Stimulated activated CD8-positive, alpha-beta memory T cell treated with anti-CD3 and anti-CD28 coated beads, Interleukin-4, amount 100 ng/mL, for 48 hours (primary cell): ENCODE measurements at regions not wholly inside any gene's neighbourhood (a gene's known extent, or its start where the extent isn't known, plus 50 kb on each side); places are given as distances from the start of the nearest gene placed in this dataset.
A peak's percentile ranks its signal among the peaks of the same experiment; 100 is the strongest.

Experiments
- DNase-seq: peaks from one replicate; pipeline ENCODE4 v3.0.0-alpha.2; 2020

DNA sequence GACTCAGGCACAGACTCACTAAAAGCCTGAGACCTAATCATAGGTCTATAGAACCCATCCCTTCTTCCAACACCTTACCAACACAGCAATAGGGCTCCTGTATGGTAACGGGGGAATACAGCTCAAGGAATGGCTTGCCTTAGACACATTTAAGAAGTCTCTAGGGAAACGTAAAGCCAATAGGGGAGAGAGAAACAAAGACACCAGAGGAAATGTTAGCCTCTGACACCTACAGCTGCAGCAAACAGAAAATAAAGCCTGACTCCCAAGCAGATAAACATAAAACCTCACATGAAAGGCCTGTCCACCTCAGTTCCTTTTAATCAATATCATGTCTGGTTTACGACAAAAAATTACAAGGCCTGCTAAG is 51.1 kb upstream of the NCOA1 start:
- DNase-seq, result no peak

DNA sequence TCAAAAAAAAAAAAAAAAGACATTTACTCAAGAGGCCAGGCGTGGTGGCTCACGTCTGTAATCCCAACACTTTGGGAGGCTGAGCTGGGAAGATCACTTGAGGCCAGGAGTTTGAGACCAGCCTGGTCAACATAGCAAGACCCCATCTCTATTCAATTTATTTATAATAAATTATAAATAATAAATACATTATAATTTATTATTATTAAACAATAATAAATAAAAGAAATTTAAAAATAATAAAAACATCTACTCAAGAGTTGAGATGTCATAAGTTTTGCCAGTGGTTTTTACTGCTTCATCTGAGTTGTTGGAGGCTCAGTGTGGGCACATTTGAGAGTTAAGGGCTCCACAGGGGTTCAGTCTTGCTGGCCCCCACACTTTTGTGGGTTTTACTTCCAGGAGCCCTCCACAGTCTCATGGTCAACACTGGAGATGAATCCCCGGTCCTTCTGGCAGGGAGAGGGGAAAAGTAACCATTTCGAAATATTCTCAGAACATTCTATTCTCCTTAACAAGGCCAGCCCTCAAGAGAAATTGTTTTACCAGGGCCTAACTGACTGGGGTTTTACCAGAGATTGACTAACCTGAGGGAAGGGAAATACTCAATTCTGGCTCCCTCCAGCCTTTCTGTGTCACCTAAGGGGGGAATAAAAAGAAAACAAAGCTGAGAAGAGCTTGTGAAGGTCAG is 51.6 kb upstream of the NCOA1 start:
- no peak for DNase-seq

DNA sequence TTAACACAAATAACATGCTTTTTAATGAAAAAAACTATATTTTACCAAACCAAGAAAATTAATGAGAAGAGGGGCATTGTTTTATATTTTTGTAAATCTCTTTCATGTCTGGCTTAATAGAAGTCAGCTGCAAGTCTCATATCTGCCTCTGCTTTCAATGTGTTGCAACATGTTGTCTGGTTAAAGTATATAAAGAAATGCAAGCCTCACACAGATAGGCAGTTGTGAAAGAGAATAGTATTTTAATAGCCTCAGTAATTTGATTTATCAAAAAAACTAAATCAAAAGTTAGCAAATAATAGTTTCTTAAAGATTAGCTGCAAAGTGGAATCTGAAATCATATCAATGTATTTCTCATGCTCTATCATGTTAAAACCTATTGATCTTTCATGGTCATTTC is 52.9 kb upstream of the NCOA1 start:
- DNase-seq, result no peak

DNA sequence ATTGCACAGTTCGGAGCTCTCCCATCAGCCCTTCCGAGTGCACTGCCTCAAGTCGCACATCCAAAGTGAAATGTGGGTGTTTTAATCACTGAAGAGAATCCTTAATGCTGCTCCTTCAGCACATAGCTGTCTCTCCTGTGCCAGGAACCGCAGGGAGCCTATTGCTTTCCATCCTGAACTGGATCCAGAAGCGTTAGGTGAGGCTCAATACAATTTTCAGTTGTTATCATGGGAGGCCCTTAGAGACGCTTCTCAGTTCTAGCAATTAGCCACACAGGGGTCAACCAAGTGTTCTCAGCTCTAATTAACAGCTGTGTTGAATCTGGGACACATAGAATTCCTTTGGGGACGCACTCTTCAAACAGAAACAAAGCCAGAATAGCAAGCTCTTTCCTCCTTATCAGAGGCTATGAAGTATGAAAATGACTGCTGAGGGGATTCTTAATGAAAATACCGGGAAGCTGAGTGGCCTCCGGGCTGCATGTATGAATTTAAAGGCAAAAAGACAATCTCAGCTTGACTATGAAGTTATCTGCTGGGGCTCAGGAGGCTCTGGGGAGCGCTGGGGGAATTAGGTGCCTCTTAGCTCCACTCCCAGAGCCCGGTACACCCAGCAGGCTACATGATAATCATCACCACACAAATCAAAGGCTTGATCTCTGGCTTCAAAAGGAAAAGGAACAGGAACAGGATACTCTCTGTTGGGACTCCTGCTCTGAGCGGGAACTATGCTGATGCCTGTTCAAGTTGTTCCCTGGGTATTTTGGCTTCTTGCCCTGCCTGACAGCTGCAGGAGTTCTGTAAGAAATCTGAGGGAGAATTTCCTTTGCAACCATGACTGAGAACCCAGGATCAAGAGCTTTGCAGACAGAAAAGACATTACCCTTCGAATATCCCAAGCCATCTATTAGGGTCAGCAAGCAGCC is 55.4 kb upstream of the NCOA1 start:
- DNase-seq, result no peak

DNA sequence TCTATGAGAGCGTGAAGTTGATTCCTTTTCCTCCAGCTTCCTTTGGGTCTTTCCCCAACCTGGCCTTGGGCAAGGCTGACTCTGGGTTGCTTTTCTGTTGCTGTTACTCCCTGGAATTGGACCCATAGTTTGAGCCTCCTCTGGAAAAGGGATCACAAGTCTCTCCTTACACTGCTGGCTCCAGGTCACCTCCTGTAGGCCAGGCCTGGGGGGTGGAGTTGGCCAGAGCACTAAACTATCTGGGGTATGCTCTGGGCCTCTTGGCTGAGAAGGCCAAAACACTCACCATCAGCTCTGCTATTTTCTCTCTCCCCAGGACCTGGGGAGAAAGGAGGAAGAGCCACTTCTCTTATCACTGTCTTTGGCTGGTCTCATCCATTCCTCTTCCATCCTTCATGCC is 56.5 kb upstream of the NCOA1 start:
- no peak for DNase-seq

DNA sequence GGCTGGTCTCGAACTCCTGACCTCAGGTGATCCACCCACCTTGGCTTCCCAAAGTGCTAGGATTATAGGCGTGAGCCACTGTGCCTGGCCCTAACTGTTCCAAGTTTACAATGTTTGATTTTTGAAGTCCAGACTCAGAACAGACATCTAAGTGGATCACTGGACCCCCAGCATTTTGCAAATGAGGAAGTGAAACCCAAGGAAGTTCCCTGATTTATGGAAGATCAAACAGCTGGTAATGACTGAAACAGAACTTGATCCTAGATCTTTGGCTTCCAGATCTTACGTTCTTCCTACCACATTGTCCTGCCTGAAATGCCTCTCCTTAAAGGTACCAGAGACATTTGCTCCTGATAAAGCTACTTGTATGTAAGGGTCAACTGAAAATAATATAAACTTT is 58.3 kb upstream of the NCOA1 start:
- no peak for DNase-seq

DNA sequence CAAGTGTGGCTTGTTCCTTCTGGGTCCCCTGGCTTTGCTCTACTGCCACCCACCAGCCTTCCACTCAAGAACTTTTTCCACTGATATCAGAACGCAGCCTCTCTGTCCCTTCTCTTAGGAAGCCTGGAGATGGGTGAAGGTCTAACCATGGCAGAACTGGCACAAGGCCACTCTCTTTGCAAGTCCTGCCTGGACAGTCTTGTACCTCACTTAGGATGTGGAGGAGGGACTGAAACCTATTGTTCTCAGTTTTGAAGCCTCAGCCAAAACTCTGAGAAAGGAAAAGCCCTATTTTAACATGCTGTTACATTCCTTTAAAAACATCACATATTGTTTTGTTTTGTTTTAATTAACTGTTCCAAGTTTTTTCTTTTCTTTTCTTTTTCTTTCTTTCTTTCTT is 58.9 kb upstream of the NCOA1 start:
- DNase-seq, result no peak

DNA sequence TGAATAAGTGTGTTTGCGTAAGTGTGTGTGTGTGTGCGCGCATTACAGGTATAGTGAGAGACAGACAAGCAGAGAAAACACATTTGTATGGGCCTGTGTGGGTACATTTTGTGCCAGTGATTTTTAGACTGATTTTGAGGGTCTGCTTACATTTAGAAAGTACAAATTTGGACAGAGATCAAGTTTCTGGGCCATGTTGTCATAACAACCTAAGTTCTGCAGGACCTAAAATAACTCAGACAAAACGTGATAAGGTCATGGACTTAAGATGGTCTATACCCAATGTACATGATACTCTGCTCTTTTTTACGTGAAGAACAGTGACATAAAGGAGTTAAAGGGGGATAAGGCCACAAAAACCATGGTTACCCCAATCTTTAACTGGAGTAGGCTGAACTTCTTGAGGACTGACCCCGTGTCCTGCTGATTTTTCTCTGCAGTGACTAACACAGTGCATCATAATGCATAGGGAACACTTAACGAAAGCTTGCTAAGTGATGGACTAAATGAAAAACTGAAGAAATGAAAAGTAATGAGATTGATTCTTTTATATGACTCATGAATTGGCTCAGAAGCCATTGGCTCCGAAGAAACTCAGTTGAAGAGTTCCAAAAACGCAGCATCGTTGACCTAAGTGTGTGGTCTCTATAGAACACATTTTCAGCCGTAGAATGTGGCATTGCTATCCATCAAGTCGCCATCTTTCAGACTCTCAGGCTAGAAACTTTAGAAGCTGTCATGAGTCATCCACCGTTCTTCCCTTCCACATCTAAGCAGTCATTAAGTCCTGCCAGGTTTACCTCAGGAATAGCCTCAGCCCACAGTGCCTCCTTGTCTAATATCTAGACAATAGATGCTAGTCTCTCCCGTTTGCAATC is 61.6 kb upstream of the NCOA1 start:
- DNase-seq, result no peak

DNA sequence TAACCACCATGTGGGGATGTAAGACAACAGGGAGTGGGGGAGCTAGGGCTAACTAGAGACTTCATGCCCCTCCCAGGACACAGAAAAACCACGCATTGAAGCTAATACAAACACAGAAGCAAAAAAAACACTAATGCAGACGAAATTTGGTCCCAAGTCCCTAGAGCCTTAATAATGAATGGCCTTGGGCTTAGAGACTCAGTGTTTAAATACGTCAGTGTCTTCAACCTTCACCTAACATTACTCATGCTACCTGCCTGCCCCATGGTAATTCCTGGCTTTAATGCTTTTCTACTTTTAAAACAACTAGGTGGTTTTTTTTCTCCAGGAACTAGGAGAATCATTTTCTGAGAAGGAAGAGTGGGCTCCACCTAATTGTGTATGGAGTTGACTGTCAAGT is 64.1 kb upstream of the ITSN2 start:
- no peak for DNase-seq

DNA sequence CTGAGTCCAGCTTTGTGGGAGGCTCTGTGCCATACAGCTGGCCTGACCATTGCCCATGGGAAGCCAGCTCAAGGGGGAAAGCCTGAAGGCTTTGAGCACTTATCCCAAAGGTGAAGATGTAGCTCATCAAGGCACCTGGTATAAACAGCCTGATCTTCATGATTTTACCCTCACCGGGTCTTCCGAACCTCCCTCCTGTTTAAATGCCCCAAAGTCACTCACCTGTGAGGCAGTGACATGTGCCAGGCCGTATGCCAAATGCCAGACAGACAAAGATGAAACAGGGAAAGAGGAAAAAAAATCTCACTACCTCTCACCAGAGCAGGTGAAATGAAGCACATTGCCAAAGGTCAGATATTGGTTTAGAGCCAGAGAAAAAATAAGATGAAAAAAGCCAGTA is 62.8 kb upstream of the ITSN2 start:
- no peak for DNase-seq

DNA sequence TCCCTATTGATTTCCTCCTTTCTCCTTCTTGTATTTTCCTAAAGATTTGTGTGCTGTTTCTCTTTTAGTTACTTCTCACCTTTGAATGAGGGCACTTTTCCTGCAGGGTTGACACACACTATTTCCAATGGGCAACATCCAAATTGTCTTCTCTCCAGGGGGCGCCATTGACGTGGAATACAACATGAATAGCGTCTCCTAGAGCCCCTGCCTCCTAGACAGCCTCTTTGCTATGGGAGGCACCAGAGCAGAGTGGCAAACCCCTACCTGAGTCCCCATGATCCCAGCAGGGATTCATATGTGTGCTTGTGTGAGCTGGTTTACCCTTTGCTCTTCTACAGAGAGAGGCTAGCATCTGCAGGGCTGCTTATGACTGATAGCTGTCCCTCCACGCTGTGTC is 61.3 kb upstream of the ITSN2 start:
- peak; percentile 78 for DNase-seq

DNA sequence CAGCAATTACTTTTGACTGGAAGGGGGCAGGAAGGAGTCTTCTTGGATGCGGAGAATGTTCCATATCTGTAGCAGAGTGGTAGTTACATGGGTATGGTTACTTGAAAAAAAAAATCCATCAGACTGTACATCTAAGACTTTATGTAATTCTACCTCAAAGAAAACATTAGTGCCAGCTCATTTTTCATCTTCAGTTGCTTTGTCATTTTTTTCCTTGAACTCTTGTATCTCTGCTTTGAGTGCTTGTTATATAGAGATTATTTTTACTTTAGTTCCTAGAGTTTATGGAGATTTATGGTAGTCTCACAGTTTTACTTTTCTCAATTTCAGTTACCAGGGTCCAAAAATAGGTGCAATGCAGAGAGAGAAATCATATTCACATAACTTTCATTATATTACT is 60.0 kb upstream of the ITSN2 start:
- DNase-seq, result no peak

DNA sequence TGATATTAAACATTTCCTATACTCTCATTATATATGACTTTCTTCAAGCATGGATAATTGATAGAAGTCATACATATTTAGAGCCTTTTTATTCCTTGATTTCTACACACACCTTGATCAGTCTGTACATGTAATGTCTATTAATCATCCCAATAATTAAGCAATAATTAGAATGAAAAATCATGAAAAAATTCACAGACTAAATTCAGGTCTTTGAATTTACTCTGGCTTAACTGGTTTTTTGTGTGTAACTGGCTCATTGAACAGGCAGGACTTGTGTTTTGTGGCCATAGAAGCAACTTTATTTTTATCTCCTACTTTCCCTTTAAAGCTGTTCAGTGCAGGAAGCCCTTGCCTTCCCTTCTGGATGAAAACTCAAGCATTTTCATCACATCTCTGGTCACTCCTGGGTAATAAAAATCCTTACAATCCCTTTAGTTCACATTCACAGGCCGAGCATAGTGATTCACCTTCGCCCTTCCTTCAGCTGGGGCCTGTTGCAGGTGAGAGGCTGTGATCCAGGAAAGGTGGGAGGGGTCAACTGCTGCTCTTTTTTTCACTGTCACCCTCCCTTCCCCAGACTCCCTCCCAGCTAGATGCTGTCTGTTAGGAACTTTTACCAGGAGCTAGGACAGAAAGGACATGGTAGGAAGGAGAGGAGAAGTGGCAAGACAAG is 58.0 kb upstream of the ITSN2 start:
- DNase-seq, result no peak

DNA sequence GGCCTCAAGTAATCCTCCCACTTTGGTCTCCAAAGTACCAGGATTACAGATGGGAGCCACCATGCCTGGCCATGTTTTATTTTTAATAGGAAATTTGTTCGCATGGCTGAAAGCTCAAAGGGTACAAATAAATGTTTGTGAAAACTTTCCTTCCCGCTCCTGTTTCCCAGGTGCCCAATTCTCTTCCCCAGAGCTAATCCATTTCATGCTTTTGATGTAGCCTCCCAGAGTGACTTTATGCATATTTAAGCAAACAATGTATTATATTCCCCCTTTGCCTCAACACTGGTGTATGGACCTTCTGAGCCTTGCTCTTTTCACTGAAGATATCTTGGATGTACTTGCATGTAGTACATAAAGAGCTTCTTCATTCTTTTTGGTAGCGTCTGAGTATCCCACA is 52.5 kb upstream of the ITSN2 start:
- DNase-seq, result no peak

DNA sequence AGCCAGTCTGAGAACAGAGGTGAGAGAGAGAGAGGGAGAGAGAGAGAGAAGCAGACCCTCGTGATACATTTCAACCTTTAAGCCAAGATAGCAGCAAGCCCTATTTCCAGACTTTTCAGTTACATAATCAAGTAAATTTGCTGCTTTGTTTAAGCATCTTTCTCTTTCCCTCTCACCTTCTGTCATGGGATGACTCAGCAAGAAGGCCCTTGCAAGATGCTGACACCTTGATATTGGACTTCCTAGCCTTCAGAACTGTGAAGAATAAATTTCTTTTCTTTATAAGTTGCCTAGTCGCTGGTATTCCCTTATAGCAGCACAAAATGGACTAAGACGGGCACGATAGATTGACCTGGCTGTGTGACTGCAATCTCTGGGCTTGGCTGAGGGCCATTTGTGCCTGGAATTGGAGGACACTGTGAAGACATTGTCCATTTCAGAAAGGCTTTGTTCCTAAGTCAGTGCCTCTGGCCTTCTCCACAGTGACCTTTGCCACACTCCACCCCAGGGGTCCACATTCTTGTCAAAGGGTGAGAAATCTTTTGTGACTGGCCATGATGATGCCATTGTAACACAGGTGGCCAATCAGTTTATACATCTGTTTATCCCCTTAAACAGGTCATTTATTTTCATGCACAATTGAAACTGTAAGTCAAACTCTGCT is 51.3 kb upstream of the ITSN2 start:
- DNase-seq, result no peak

DNA sequence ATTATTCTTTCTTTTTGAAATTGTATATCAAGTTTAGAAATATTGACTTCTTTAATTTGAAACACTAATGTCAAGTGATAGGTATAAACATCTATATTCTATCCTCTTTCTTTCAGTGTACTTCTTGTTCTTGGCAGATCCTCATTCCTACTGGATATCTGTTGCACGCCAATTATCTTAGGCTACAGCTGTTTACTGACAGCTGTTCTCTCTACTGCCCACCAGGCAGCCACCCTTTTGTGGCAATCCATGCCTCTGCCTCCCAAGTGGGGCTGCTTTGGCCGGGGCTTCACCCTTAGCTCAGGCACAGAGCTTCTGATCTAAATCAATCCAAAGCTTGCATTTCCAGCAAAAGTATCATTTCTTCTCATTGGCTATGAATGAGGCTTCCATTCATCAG is 50.6 kb upstream of the ITSN2 start:
- DNase-seq, result no peak

DNA sequence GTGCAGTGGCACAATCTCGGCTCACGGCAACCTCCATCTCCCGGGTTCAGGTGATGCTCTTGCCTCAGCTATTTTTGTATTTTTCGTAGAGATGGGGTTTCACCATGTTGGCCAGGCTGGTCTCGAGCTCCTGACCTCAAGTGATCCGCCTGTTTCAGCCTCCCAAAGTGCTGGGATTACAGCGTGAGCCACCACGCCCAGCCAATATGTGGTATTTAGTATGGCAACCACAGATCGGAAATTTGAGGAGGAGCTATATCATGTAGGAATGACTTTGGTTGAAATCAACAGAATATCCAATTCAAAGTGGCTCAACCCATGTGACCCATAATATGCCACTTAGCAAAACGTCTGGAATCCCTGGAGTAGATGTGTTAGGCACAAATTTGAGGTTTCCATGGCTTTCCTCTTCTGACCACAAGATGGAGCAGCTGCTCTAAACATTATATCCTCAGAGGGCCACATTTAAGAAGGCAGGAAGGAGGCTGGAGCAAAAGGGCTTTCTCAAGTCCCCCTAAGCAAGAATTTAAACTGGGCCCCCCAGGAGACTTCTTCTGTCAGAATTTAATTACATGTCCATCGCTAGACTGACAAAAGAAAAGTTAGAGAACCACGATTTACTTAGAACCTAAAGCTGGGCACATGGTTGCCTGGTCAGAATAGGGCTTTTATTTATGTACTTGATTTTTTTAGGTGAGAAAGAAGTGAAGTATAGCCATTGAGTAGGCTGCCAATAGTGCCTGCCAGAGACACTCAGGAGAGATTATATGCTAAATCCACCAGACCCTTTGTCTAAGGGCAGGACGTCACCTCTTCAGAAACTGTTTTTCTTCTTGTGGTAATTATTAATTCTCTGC is 49.6 kb upstream of the ITSN2 start:
- peak; percentile 39 for DNase-seq
